HCT116 (cell line): ENCODE measurements at regions not wholly inside any gene's neighbourhood (a gene's known extent, or its start where the extent isn't known, plus 50 kb on each side); places are given as distances from the start of the nearest gene placed in this dataset.
"Not testable (repeated sequence)": the region's sequence is repeated elsewhere in the genome, so short reads cannot be mapped to it uniquely, and the experiment has no call there.

Experiments
- ATAC-seq: fragments of 200-7000 bp; cut with Tn5 transposase; 2 replicates; pipeline ENCODE4 v1.9.1; 2020; ENCODE audit warnings: mild to moderate bottlenecking, moderate library complexity
- BruUV-seq: library from RNA; stranded (reverse); fragments of 400-500 nt; replicated peaks from 2 replicates; lab custom pipeline; 2021; lab: Mats Ljungman, UMichigan
- CTCF ChIA-PET: fragments of 300-600 bp; sonication (Branson Sonifier 250); formaldehyde crosslinking; loops from one replicate; lab custom pipeline; 2021; ENCODE audit warnings: antibody characterized with exemption; lab: Charles Lee
- POLR2A ChIA-PET: fragments of 300-600, 350-600 bp; sonication (Branson Sonifier 250); formaldehyde crosslinking; loops from one replicate; lab custom pipeline; 2021; ENCODE audit warnings: antibody characterized with exemption; lab: Charles Lee
- RAD21 ChIA-PET, 2 experiments: fragments of 300-600 bp; sonication (Branson Sonifier 250); formaldehyde crosslinking; loops; one replicate each; lab custom pipeline; 2023; ENCODE audit warnings: low total read pairs in 2 of 2; ENCODE audit not compliant: uncharacterized antibody in 2 of 2, unreplicated experiment in 2 of 2, low non-redundant PET in 1 of 2; lab: Charles Lee
- DNase-seq: peaks from one replicate; pipeline ENCODE4 v3.0.0-alpha.2; 2010; ENCODE audit warnings: low read depth, low spot score
- H2AFZ ChIP-seq: fragments of 200-600 bp; shearing (Covaris generic), sonication (generic); 2 replicates; pipeline ENCODE4 v1.6.1; 2017; ENCODE audit warnings: low read depth, mixed run types, mixed read lengths, antibody characterized with exemption, low read length; ENCODE audit not compliant: poor library complexity, severe bottlenecking
- H3K27ac ChIP-seq: 2 replicates; pipeline ENCODE4 v1.5.1; 2012; ENCODE audit warnings: low read depth, low read length
- H3K27me3 ChIP-seq: fragments of 200-600 bp; sonication (generic); 2 replicates; pipeline ENCODE4 v1.6.1; 2016; ENCODE audit warnings: mixed run types, low read length, mixed read lengths; ENCODE audit not compliant: insufficient read depth
- H3K36me3 ChIP-seq, 2 experiments: fragments of 200-500 bp in 1 of 2; fragments of 200-600 bp in 1 of 2; sonication (Bioruptor generic) in 1 of 2; sonication (generic) in 1 of 2; 2 replicates each; pipeline versions ENCODE4 v1.5.1 to v1.6.1; 2014 to 2016; ENCODE audit warnings: low read length in 2 of 2, inconsistent platforms in 1 of 2, mixed read lengths in 1 of 2, mixed run types in 1 of 2; ENCODE audit not compliant: insufficient read depth in 2 of 2, control insufficient read depth in 1 of 2
- H3K4me1 ChIP-seq, 2 experiments: fragments of 200-600 bp in 1 of 2; sonication (generic) in 1 of 2; 2 replicates each; pipeline versions ENCODE4 v1.5.1 to v1.6.1; 2012 to 2017; ENCODE audit warnings: low read length in 2 of 2, inconsistent platforms in 1 of 2, mild to moderate bottlenecking in 1 of 2, mixed read lengths in 1 of 2, mixed run types in 1 of 2, moderate library complexity in 1 of 2; ENCODE audit not compliant: insufficient read depth in 2 of 2, control insufficient read depth in 1 of 2
- H3K4me2 ChIP-seq: fragments of 200-600 bp; sonication (generic); 2 replicates; pipeline ENCODE4 v1.6.1; 2017; ENCODE audit warnings: mixed run types, low read length, mixed read lengths
- H3K4me3 ChIP-seq, 2 experiments: fragments of 200-600 bp in 1 of 2; sonication (generic) in 1 of 2; replicated peaks in 1 of 2; 2 replicates each; pipeline ENCODE4 v1.5.1; 2011 to 2016; ENCODE audit warnings: low read length in 2 of 2, control low read depth in 1 of 2, low read depth in 1 of 2, mild to moderate bottlenecking in 1 of 2, mixed read lengths in 1 of 2, mixed run types in 1 of 2
- H3K79me2 ChIP-seq: fragments of 200-600 bp; sonication (generic); 2 replicates; pipeline ENCODE4 v1.6.1; 2017; ENCODE audit warnings: mild to moderate bottlenecking, mixed run types, low read length, moderate library complexity, mixed read lengths; ENCODE audit not compliant: insufficient read depth
- H3K9ac ChIP-seq: fragments of 200-600 bp; sonication (generic); 2 replicates; pipeline ENCODE4 v1.6.1; 2016; ENCODE audit warnings: low read length, mixed read lengths
- H3K9me2 ChIP-seq: fragments of 200-600 bp; sonication (generic), shearing (Covaris generic); 2 replicates; pipeline ENCODE4 v1.6.1; 2017; ENCODE audit warnings: mixed run types, mild to moderate bottlenecking, moderate library complexity; ENCODE audit not compliant: insufficient read depth
- H3K9me3 ChIP-seq, 2 experiments: fragments of 200-500 bp in 1 of 2; fragments of 200-600 bp in 1 of 2; sonication (Bioruptor generic) in 1 of 2; sonication (generic) in 1 of 2; 2 replicates each; pipeline ENCODE4 v1.6.1; 2014 to 2017; ENCODE audit warnings: low read length in 2 of 2, mixed read lengths in 2 of 2, inconsistent platforms in 1 of 2, low read depth in 1 of 2, mild to moderate bottlenecking in 1 of 2, mixed run types in 1 of 2, moderate library complexity in 1 of 2; ENCODE audit not compliant: control insufficient read depth in 1 of 2, insufficient read depth in 1 of 2
- H4K20me1 ChIP-seq: fragments of 200-600 bp; sonication (generic), shearing (Covaris generic); 2 replicates; pipeline ENCODE4 v1.6.1; 2017; ENCODE audit warnings: mixed run types, mild to moderate bottlenecking, moderate library complexity; ENCODE audit not compliant: insufficient read depth
- intact Hi-C: fragments of 100-400 bp; cut with micrococcal nuclease; formaldehyde crosslinking; loops from 2 replicates; pipeline ENCODE4 v1.10.0; 2022

DNA sequence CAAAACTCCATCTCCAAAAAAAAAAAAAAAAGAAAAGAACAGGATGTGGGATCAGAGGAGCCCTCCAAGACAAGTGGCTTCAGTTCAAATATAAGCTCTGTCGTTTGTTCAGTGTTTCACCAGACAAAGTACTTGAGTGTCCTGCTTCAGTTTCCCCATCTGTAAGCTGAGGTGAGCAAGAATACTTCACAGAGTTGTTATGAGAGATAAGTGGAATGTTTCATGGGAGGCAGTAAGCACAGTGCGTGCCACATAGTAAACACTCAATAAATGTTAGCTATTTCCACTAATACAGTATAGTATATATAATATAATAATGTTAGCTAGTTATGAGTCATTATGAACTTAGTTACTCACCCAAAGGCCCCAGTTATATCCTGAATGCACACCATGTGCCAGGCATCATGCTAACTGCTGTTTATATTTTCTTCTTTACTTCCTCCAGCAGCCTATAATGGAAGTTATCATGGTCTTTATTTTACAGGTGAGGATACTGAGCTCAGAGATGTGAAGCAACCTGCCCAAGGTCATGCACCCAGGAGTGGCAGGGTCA is 162.5 kb downstream of the NPIPA8 start:
- H3K4me1 ChIP-seq, H3K27me3 ChIP-seq, H3K9ac ChIP-seq, BruUV-seq, H3K79me2 ChIP-seq, CTCF ChIA-PET, H4K20me1 ChIP-seq, H3K9me2 ChIP-seq, H3K36me3 ChIP-seq, intact Hi-C loops, H3K4me3 ChIP-seq, H3K9me3 ChIP-seq, DNase-seq, H2AFZ ChIP-seq, RAD21 ChIA-PET, ATAC-seq, H3K4me2 ChIP-seq, H3K27ac ChIP-seq, POLR2A ChIA-PET: not testable (repeated sequence)

DNA sequence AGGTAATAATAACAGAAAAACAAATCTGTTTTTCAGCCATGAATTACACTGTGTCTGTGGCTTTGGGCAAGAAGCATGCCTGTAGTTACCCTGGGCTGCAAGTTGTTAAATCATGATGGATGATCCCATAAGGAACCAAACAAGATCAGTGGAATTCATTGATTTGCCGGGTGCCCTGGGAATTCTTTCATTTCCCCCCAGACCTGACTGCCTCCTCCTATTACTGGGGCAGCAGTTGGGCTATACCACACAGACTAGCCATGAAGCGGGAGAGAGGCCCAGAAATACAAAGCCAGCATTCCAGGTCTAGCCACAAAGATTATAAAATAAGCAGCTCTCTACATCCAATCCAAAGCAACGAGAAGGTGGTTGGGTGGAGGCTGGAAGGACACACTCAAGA is 174.2 kb downstream of the NPIPA8 start:
- H4K20me1 ChIP-seq, H3K9ac ChIP-seq, H3K4me1 ChIP-seq, H3K79me2 ChIP-seq, H3K36me3 ChIP-seq, POLR2A ChIA-PET, H3K4me2 ChIP-seq, ATAC-seq, H2AFZ ChIP-seq, H3K27ac ChIP-seq, DNase-seq, BruUV-seq, H3K9me2 ChIP-seq, H3K4me3 ChIP-seq, H3K9me3 ChIP-seq, intact Hi-C loops, H3K27me3 ChIP-seq, CTCF ChIA-PET, RAD21 ChIA-PET: not testable (repeated sequence)

DNA sequence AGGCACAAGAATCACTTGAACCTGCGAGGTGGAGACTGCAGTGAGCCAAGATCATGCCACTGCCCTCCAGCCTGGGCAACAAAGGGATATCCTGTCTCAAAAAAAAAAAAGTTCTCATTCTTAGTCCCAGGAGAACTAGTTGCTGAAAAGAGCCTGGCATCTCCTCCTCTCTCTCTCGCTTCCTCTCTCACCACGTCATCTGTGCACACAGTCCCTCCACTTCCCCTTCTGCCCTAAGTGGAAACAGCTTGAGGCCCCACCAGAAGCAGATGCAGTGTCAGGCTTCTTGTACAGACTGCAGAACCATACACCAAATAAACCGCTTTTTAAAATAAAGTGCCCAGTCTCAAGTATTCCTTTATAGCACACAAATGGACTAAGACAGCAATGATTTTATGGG is 175.3 kb downstream of the NPIPA8 start:
- H3K27me3 ChIP-seq, H3K9ac ChIP-seq, DNase-seq, RAD21 ChIA-PET, ATAC-seq, POLR2A ChIA-PET, H3K36me3 ChIP-seq, H3K4me3 ChIP-seq, H3K9me3 ChIP-seq, H2AFZ ChIP-seq, H4K20me1 ChIP-seq, H3K9me2 ChIP-seq, H3K27ac ChIP-seq, intact Hi-C loops, BruUV-seq, H3K79me2 ChIP-seq, H3K4me1 ChIP-seq, CTCF ChIA-PET, H3K4me2 ChIP-seq: not testable (repeated sequence)

DNA sequence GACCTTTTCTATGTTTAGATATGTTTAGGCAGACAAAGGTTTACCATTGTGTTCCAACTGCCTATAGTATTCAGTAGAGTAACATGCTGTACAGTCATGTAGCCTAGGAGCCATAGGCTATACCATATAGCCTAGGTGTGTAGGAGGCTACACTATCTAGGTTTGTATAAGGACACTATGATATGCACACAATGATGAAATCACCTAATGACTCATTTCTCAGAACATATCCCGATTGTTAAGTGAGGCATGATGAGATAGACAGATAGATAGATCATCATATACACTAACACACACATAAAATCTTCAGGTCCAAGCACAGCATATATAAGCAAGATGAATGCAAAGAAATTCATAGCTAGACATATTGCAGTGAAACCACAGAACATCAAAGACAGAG is 177.4 kb downstream of the NPIPA8 start:
- H3K4me3 ChIP-seq, H3K4me1 ChIP-seq, H3K27me3 ChIP-seq, H3K79me2 ChIP-seq, H4K20me1 ChIP-seq, RAD21 ChIA-PET, H3K27ac ChIP-seq, H3K9me3 ChIP-seq, CTCF ChIA-PET, H3K4me2 ChIP-seq, intact Hi-C loops, H2AFZ ChIP-seq, DNase-seq, ATAC-seq, H3K36me3 ChIP-seq, H3K9ac ChIP-seq, H3K9me2 ChIP-seq, POLR2A ChIA-PET, BruUV-seq: not testable (repeated sequence)
